H1 (cell line): ENCODE measurements at regions not wholly inside any gene's neighbourhood (a gene's known extent, or its start where the extent isn't known, plus 50 kb on each side); places are given as distances from the start of the nearest gene placed in this dataset.

ENCODE experiments used
- CTCF ChIA-PET: fragments of 300-600 bp; sonication (Branson Sonifier 250); formaldehyde crosslinking; loops from one replicate; lab custom pipeline; 2021; ENCODE audit not compliant: partially characterized antibody; lab: Charles Lee
- POLR2A ChIA-PET: fragments of 300-600 bp; sonication (Branson Sonifier 250); formaldehyde crosslinking; loops from one replicate; lab custom pipeline; 2021; ENCODE audit warnings: inconsistent platforms; ENCODE audit not compliant: partially characterized antibody; lab: Charles Lee
- DNase-seq, 2 experiments: peaks; one replicate each; pipeline versions ENCODE4 v3.0.0 to v3.0.0-alpha.2; 2010 to 2022; ENCODE audit warnings: low spot score in 2 of 2, low read depth in 1 of 2, mixed read lengths in 1 of 2
- FAIRE-seq: peaks from 2 replicates; lab custom pipeline; 2011; peaks lifted over from hg19 to GRCh38; lab: Jason Lieb, UNC
- H2AFZ ChIP-seq: 2 replicates; pipeline ENCODE4 v1.8.1; 2012; ENCODE audit warnings: low read length, inconsistent platforms
- H2AK5ac ChIP-seq: 2 replicates; pipeline ENCODE4 v1.6.1; 2013; ENCODE audit warnings: low read depth, low read length
- H2BK120ac ChIP-seq: replicated peaks from 2 replicates; pipeline ENCODE3; 2013; ENCODE audit warnings: low read depth, low read length, inconsistent platforms
- H2BK12ac ChIP-seq: 2 replicates; pipeline ENCODE4 v1.6.1; 2013; ENCODE audit warnings: low read depth, low read length
- H2BK15ac ChIP-seq: 2 replicates; pipeline ENCODE4 v1.6.1; 2013; ENCODE audit warnings: low read length
- H2BK20ac ChIP-seq: 2 replicates; pipeline ENCODE4 v1.6.1; 2013; ENCODE audit warnings: low read length
- H2BK5ac ChIP-seq: 2 replicates; pipeline ENCODE4 v1.6.1; 2013; ENCODE audit warnings: low read depth, low read length
- H3K14ac ChIP-seq: 2 replicates; pipeline ENCODE4 v1.6.1; 2013; ENCODE audit warnings: inconsistent platforms; ENCODE audit not compliant: insufficient read length
- H3K18ac ChIP-seq: 2 replicates; pipeline ENCODE4 v1.6.1; 2013; ENCODE audit warnings: low read length; ENCODE audit errors: extremely low read depth
- H3K23ac ChIP-seq: 2 replicates; pipeline ENCODE4 v1.6.1; 2013; ENCODE audit warnings: inconsistent platforms; ENCODE audit not compliant: insufficient read length
- H3K23me2 ChIP-seq: 2 replicates; pipeline ENCODE4 v1.6.1; 2013; ENCODE audit warnings: low read depth, low read length
- H3K27ac ChIP-seq: 2 replicates; pipeline ENCODE4 v1.6.1; 2011; ENCODE audit warnings: low read depth, low read length, inconsistent platforms
- H3K27me3 ChIP-seq, 4 experiments: replicated peaks in 1 of 4; 1 replicate in 1 of 4; 2 replicates in 3 of 4; pipeline versions ENCODE4 v1.6.1 to v1.8.1; 2011 to 2013; ENCODE audit warnings: low read length in 3 of 4, mild to moderate bottlenecking in 3 of 4, inconsistent platforms in 2 of 4, mixed read lengths in 2 of 4, moderate library complexity in 1 of 4; ENCODE audit not compliant: control insufficient read depth in 3 of 4, insufficient read depth in 3 of 4; ENCODE audit errors: extremely low read depth in 1 of 4
- H3K36me3 ChIP-seq, 4 experiments: 2 replicates each; pipeline versions ENCODE4 v1.6.1 to v1.8.1; 2011 to 2013; ENCODE audit warnings: mild to moderate bottlenecking in 4 of 4, low read length in 3 of 4, moderate library complexity in 2 of 4, control low read depth in 1 of 4, inconsistent platforms in 1 of 4; ENCODE audit not compliant: insufficient read depth in 4 of 4, control insufficient read depth in 2 of 4
- H3K4ac ChIP-seq: replicated peaks from 2 replicates; pipeline ENCODE3; 2013; ENCODE audit warnings: low read length, low read depth, mixed read lengths, inconsistent platforms; ENCODE audit not compliant: insufficient read length
- H3K4me1 ChIP-seq, 4 experiments: replicated peaks in 1 of 4; 1 replicate in 1 of 4; 2 replicates in 3 of 4; pipeline versions ENCODE4 v1.6.1 to v1.8.1; 2011 to 2013; ENCODE audit warnings: low read length in 3 of 4, inconsistent platforms in 2 of 4, mixed read lengths in 1 of 4; ENCODE audit not compliant: insufficient read depth in 4 of 4, control insufficient read depth in 3 of 4
- H3K4me2 ChIP-seq, 2 experiments: 2 replicates each; pipeline versions ENCODE4 v1.6.1 to v1.8.1; 2011 to 2013; ENCODE audit warnings: low read depth in 2 of 2, low read length in 2 of 2, control low read depth in 1 of 2, inconsistent platforms in 1 of 2, mild to moderate bottlenecking in 1 of 2; ENCODE audit not compliant: insufficient read depth in 1 of 2
- H3K4me3 ChIP-seq, 4 experiments: fragments of 200-600, 300-600 bp in 1 of 4; sonication (generic), shearing (Covaris generic), sonication (Bioruptor Twin) in 1 of 4; 2 replicates each; pipeline versions ENCODE4 v1.5.1 to v1.8.1; 2011 to 2016; ENCODE audit warnings: low read length in 4 of 4, low read depth in 3 of 4, control low read depth in 2 of 4, inconsistent platforms in 2 of 4, mild to moderate bottlenecking in 2 of 4, mixed read lengths in 1 of 4, moderate library complexity in 1 of 4; ENCODE audit not compliant: insufficient read depth in 2 of 4; ENCODE audit errors: extremely low read depth in 1 of 4
- H3K56ac ChIP-seq: replicated peaks from 2 replicates; pipeline ENCODE3; 2013; ENCODE audit warnings: low read depth, mild to moderate bottlenecking, mixed read lengths, low read length, inconsistent platforms; ENCODE audit not compliant: insufficient read length
- H3K79me1 ChIP-seq: 2 replicates; pipeline ENCODE4 v1.6.1; 2013; ENCODE audit warnings: low read depth, low read length, control low read depth
- H3K79me2 ChIP-seq, 2 experiments: 2 replicates each; pipeline versions ENCODE4 v1.6.1 to v1.8.1; 2012 to 2013; ENCODE audit warnings: low read length in 2 of 2, mild to moderate bottlenecking in 2 of 2, inconsistent platforms in 1 of 2; ENCODE audit not compliant: insufficient read depth in 2 of 2, control insufficient read depth in 1 of 2
- H3K9ac ChIP-seq, 4 experiments: replicated peaks in 1 of 4; 1 replicate in 1 of 4; 2 replicates in 3 of 4; pipeline versions ENCODE4 v1.6.1 to v1.8.1; 2011 to 2013; ENCODE audit warnings: low read depth in 3 of 4, low read length in 3 of 4, control low read depth in 2 of 4, mild to moderate bottlenecking in 2 of 4, moderate library complexity in 2 of 4, inconsistent platforms in 1 of 4; ENCODE audit errors: extremely low read depth in 1 of 4
- H3K9me3 ChIP-seq, 2 experiments: 2 replicates each; pipeline versions ENCODE4 v1.6.1 to v1.8.1; 2012 to 2013; ENCODE audit warnings: mild to moderate bottlenecking in 2 of 2, moderate library complexity in 2 of 2, control low read depth in 1 of 2, inconsistent platforms in 1 of 2, low read depth in 1 of 2, low read length in 1 of 2, mixed read lengths in 1 of 2; ENCODE audit not compliant: insufficient read depth in 2 of 2
- H4K20me1 ChIP-seq, 2 experiments: replicated peaks in 1 of 2; 2 replicates each; pipeline versions ENCODE3 to v1.8.1; 2011 to 2013; ENCODE audit warnings: inconsistent platforms in 2 of 2, low read length in 2 of 2, mild to moderate bottlenecking in 1 of 2; ENCODE audit not compliant: insufficient read depth in 2 of 2, control insufficient read depth in 1 of 2
- H4K5ac ChIP-seq: 2 replicates; pipeline ENCODE4 v1.6.1; 2013; ENCODE audit warnings: low read length, low read depth, mixed read lengths, inconsistent platforms; ENCODE audit not compliant: insufficient read length
- H4K8ac ChIP-seq: 2 replicates; pipeline ENCODE4 v1.8.0; 2013; ENCODE audit warnings: mild to moderate bottlenecking, moderate library complexity, low read length, inconsistent platforms; ENCODE audit not compliant: insufficient read depth; ENCODE audit errors: extremely low read depth
- H4K91ac ChIP-seq: replicated peaks from 2 replicates; pipeline ENCODE3; 2013; ENCODE audit warnings: low read length, mixed read lengths, inconsistent platforms; ENCODE audit not compliant: insufficient read length
- CBX5 ChIP-seq: fragments of 300-800, 300-1000 bp; sonication (generic); IDR thresholded peaks from 2 replicates; pipeline ENCODE4 v1.7.1; 2016; ENCODE audit warnings: antibody characterized with exemption, low read length, low read depth
- NANOG ChIP-seq: IDR thresholded peaks from 2 replicates; pipeline ENCODE4 v1.6.1; 2011; ENCODE audit warnings: low read length, low read depth, mild to moderate bottlenecking, inconsistent platforms; ENCODE audit not compliant: insufficient read depth, poor library complexity, severe bottlenecking
- NRF1 ChIP-seq: IDR thresholded peaks from 2 replicates; pipeline ENCODE4 v1.6.1; 2011; ENCODE audit warnings: mild to moderate bottlenecking, low read depth, low read length, improper control_type of control experiment
- SIRT6 ChIP-seq: IDR thresholded peaks from one replicate; pipeline ENCODE4 v1.7.1; 2012; ENCODE audit warnings: low read length, inconsistent platforms
- WGBS, 2 experiments: shearing (Covaris generic) in 1 of 2; methylation state at CpG; one replicate each; pipeline versions ENCODE4 v1.1.6 to v1.1.7; 2013 to 2015; ENCODE audit warnings: low lambda C conversion rate in 2 of 2, mixed read lengths in 2 of 2, inconsistent platforms in 1 of 2, low coverage in 1 of 2, missing lambda C conversion rate in 1 of 2; ENCODE audit not compliant: insufficient replicate concordance in 2 of 2, insufficient coverage in 1 of 2, insufficient read length in 1 of 2; ENCODE audit errors: extremely low coverage in 1 of 2, missing lambda C conversion rate in 1 of 2; 5-methylcytosine and 5-hydroxymethylcytosine counted together

- Histone ChIP-seq H2BK5ac (no peak overlapping the region), H3K79me1 (no peaks in the 10 kb centered on the region), H2BK120ac (no peak overlapping the region), H3K14ac (no peak overlapping the region), H3K23me2 (no peaks in the 10 kb centered on the region), H3K36me3 (no peaks in the 10 kb centered on the region), H3K23ac (no peak overlapping the region), H3K79me2 (no peaks in the 10 kb centered on the region), H3K9me3 (no peaks in the 10 kb centered on the region), H2AFZ (no peak overlapping the region), H3K4me1 (no peaks in the 10 kb centered on the region), H3K27me3 (no peaks in the 10 kb centered on the region), H2BK12ac (no peak overlapping the region), H2BK15ac (no peak overlapping the region), H2BK20ac (no peak overlapping the region), H3K4me3 (no peak overlapping the region), H4K8ac (no peak overlapping the region), H3K4ac (no peak overlapping the region), H4K5ac (no peak overlapping the region), H3K56ac (no peak overlapping the region), H3K27ac (no peak overlapping the region), H3K9ac (no peak overlapping the region), H4K91ac (no peak overlapping the region), H2AK5ac (no peak overlapping the region), H3K4me2 (no peak overlapping the region), H3K18ac (no peak overlapping the region), H4K20me1 (no peaks in the 10 kb centered on the region)
- ChIA-PET CTCF (no interaction called here), POLR2A (no interaction called here)
- FAIRE-seq = no peak
- 91% methylated on average over 1 of the region's 1 CpG; no CpG with 5 or more reads in 1 of the 2 experiments for WGBS, 2 experiments
- no peak for DNase-seq
- TF ChIP-seq SIRT6 = no peak
- no peak for TF ChIP-seq NRF1
- no peak for TF ChIP-seq NANOG
- TF ChIP-seq CBX5 = no peak
These were observed 586.5 kb upstream of the EPHA7 start for GRCh38 chr6:94005835-94006234.
